ENCODE measurements at regions not wholly inside any gene's neighbourhood (a gene's known extent, or its start where the extent isn't known, plus 50 kb on each side); places are given as distances from the start of the nearest gene placed in this dataset.
A peak's percentile ranks its signal among the peaks of the same experiment; 100 is the strongest.

GRCh38 chr7:46007990-46008643 lies 87.0 kb upstream of the IGFBP3 start:
- H3K9me3 ChIP-seq, result no peaks in the 10 kb centered on the region
- no peaks in the 10 kb centered on the region for H3K27me3 ChIP-seq
- H3K4me2 ChIP-seq, result no peak overlapping the region
- no peak overlapping the region for H3K9ac ChIP-seq
- no peaks in the 10 kb centered on the region for H4K20me1 ChIP-seq
- H3K27ac ChIP-seq, result no peak overlapping the region
- no peaks in the 10 kb centered on the region for H3K36me3 ChIP-seq
- TF ChIP-seq Cebpa-rat (IDR thresholded peaks at IDR 0.05), result no peak
- H3K4me3 ChIP-seq, result no peak overlapping the region
- H3K4me1 ChIP-seq, result peaks cover 14% of the 10 kb centered on the region

- H3K27ac ChIP-seq, result no peak overlapping the region
- no peaks in the 10 kb centered on the region for H3K9me3 ChIP-seq
- peaks cover 14% of the 10 kb centered on the region for H3K4me1 ChIP-seq
- H3K9ac ChIP-seq, result no peak overlapping the region
- no peaks in the 10 kb centered on the region for H3K27me3 ChIP-seq
- H3K36me3 ChIP-seq, result no peaks in the 10 kb centered on the region
- no peak for TF ChIP-seq Cebpa-rat (IDR thresholded peaks at IDR 0.05)
- H3K4me2 ChIP-seq, result no peak overlapping the region
- H3K4me3 ChIP-seq, result no peak overlapping the region
- H4K20me1 ChIP-seq, result no peaks in the 10 kb centered on the region
Observed at GRCh38 chr7:46007194-46007593, 86.1 kb upstream of the IGFBP3 start.

GRCh38 chr7:46006723-46007122 lies 85.7 kb upstream of the IGFBP3 start:
- Histone ChIP-seq H3K4me1 (peaks cover 14% of the 10 kb centered on the region), H3K36me3 (no peaks in the 10 kb centered on the region), H3K4me3 (no peak overlapping the region), H3K4me2 (no peak overlapping the region), H3K27me3 (no peaks in the 10 kb centered on the region), H4K20me1 (no peaks in the 10 kb centered on the region), H3K9me3 (no peaks in the 10 kb centered on the region), H3K9ac (no peak overlapping the region), H3K27ac (no peak overlapping the region)
- no peak for TF ChIP-seq Cebpa-rat (IDR thresholded peaks at IDR 0.05)

GRCh38 chr7:46006212-46006611 lies 85.1 kb upstream of the IGFBP3 start:
- Histone ChIP-seq H3K4me3 (no peak overlapping the region), H3K27me3 (no peaks in the 10 kb centered on the region), H3K9me3 (no peaks in the 10 kb centered on the region), H3K4me2 (no peak overlapping the region), H3K4me1 (peaks cover 14% of the 10 kb centered on the region), H3K9ac (no peak overlapping the region), H3K27ac (no peak overlapping the region), H3K36me3 (no peaks in the 10 kb centered on the region), H4K20me1 (no peaks in the 10 kb centered on the region)
- no peak for TF ChIP-seq Cebpa-rat (IDR thresholded peaks at IDR 0.05)

GRCh38 chr7:46004965-46005364 lies 83.9 kb upstream of the IGFBP3 start:
- peaks cover 14% of the 10 kb centered on the region for H3K4me1 ChIP-seq
- no peak overlapping the region for H3K9ac ChIP-seq
- TF ChIP-seq Cebpa-rat (IDR thresholded peaks at IDR 0.05), result no peak
- no peaks in the 10 kb centered on the region for H3K9me3 ChIP-seq
- no peaks in the 10 kb centered on the region for H4K20me1 ChIP-seq
- no peak overlapping the region for H3K4me3 ChIP-seq
- peak overlapping the region; percentile 51 for H3K4me2 ChIP-seq
- no peak overlapping the region for H3K27ac ChIP-seq
- H3K36me3 ChIP-seq, result no peaks in the 10 kb centered on the region
- no peaks in the 10 kb centered on the region for H3K27me3 ChIP-seq

- Histone ChIP-seq H3K9ac (no peak overlapping the region), H3K36me3 (no peaks in the 10 kb centered on the region), H4K20me1 (no peaks in the 10 kb centered on the region), H3K27ac (peak overlapping the region; percentile 38), H3K27me3 (no peaks in the 10 kb centered on the region), H3K4me2 (peak overlapping the region; percentile 51), H3K4me1 (peaks cover 14% of the 10 kb centered on the region), H3K9me3 (no peaks in the 10 kb centered on the region), H3K4me3 (no peak overlapping the region)
- no peak; the same call in 1 of the 2 replicates for TF ChIP-seq Cebpa-rat (IDR thresholded peaks at IDR 0.05)
Observed at GRCh38 chr7:46003896-46004875, 83.1 kb upstream of the IGFBP3 start.

- Histone ChIP-seq H3K9ac (no peak overlapping the region), H3K4me1 (peaks cover 14% of the 10 kb centered on the region), H3K27ac (no peak overlapping the region), H4K20me1 (no peaks in the 10 kb centered on the region), H3K9me3 (no peaks in the 10 kb centered on the region), H3K4me2 (no peak overlapping the region), H3K36me3 (no peaks in the 10 kb centered on the region), H3K4me3 (no peak overlapping the region), H3K27me3 (no peaks in the 10 kb centered on the region)
- no peak for TF ChIP-seq Cebpa-rat (IDR thresholded peaks at IDR 0.05)
Observed at GRCh38 chr7:46003161-46003560, 82.1 kb upstream of the IGFBP3 start.

- TF ChIP-seq Cebpa-rat (IDR thresholded peaks at IDR 0.05), result no peak
- peaks cover 18% of the 10 kb centered on the region for H3K9me3 ChIP-seq
- H4K20me1 ChIP-seq, result no peaks in the 10 kb centered on the region
- H3K4me2 ChIP-seq, result no peak overlapping the region
- H3K4me1 ChIP-seq, result peaks cover 14% of the 10 kb centered on the region
- no peaks in the 10 kb centered on the region for H3K36me3 ChIP-seq
- H3K4me3 ChIP-seq, result no peak overlapping the region
- no peaks in the 10 kb centered on the region for H3K27me3 ChIP-seq
- no peak overlapping the region for H3K9ac ChIP-seq
- H3K27ac ChIP-seq, result no peak overlapping the region
Observed at GRCh38 chr7:46000513-46000912, 79.4 kb upstream of the IGFBP3 start.

- no peaks in the 10 kb centered on the region for H3K36me3 ChIP-seq
- H4K20me1 ChIP-seq, result no peaks in the 10 kb centered on the region
- H3K4me3 ChIP-seq, result no peak overlapping the region
- no peak overlapping the region for H3K4me2 ChIP-seq
- H3K9ac ChIP-seq, result no peak overlapping the region
- H3K9me3 ChIP-seq, result peaks cover 18% of the 10 kb centered on the region
- TF ChIP-seq Cebpa-rat (IDR thresholded peaks at IDR 0.05), result no peak
- H3K4me1 ChIP-seq, result peaks cover 7% of the 10 kb centered on the region
- no peak overlapping the region for H3K27ac ChIP-seq
- H3K27me3 ChIP-seq, result no peaks in the 10 kb centered on the region
Observed at GRCh38 chr7:45999541-45999940, 78.5 kb upstream of the IGFBP3 start.

GRCh38 chr7:45998506-45998905 lies 77.4 kb upstream of the IGFBP3 start:
- no peak overlapping the region for H3K27ac ChIP-seq
- no peak overlapping the region for H3K4me2 ChIP-seq
- H3K4me3 ChIP-seq, result no peak overlapping the region
- H4K20me1 ChIP-seq, result no peaks in the 10 kb centered on the region
- H3K4me1 ChIP-seq, result no peaks in the 10 kb centered on the region
- no peak overlapping the region for H3K9ac ChIP-seq
- H3K27me3 ChIP-seq, result no peaks in the 10 kb centered on the region
- peaks cover 18% of the 10 kb centered on the region for H3K9me3 ChIP-seq
- TF ChIP-seq Cebpa-rat (IDR thresholded peaks at IDR 0.05), result no peak
- no peaks in the 10 kb centered on the region for H3K36me3 ChIP-seq
